GM23338 (cell line): ENCODE measurements at regions not wholly inside any gene's neighbourhood (a gene's known extent, or its start where the extent isn't known, plus 50 kb on each side); places are given as distances from the start of the nearest gene placed in this dataset.

Experiments used
- ATAC-seq: fragments of 200-7000 bp; cut with Tn5 transposase; 3 replicates; pipeline ENCODE4 v1.9.1; 2020
- DNase-seq: peaks from one replicate; pipeline ENCODE4 v3.0.0-alpha.2; 2015; ENCODE audit warnings: low spot score
- H2AFZ ChIP-seq: fragments of 200-600 bp; sonication (generic); 2 replicates; pipeline ENCODE4 v1.8.0; 2016; ENCODE audit warnings: antibody characterized with exemption, mild to moderate bottlenecking, moderate library complexity
- H3F3A ChIP-seq: fragments of 200-600 bp; sonication (generic); replicated peaks from 2 replicates; pipeline ENCODE4 v1.8.0; 2017; ENCODE audit warnings: antibody characterized with exemption, mixed run types, low read depth
- H3K27ac ChIP-seq: fragments of 200-600 bp; sonication (generic); 2 replicates; pipeline ENCODE4 v1.6.1; 2016; ENCODE audit warnings: low read depth
- H3K27me3 ChIP-seq: fragments of 200-600 bp; sonication (generic); 2 replicates; pipeline ENCODE4 v1.8.0; 2016; ENCODE audit warnings: mild to moderate bottlenecking, mixed run types, moderate library complexity; ENCODE audit not compliant: insufficient read depth
- H3K36me3 ChIP-seq: fragments of 200-600 bp; sonication (generic); 2 replicates; pipeline ENCODE4 v1.8.0; 2016; ENCODE audit warnings: mild to moderate bottlenecking; ENCODE audit not compliant: insufficient read depth
- H3K4me1 ChIP-seq: fragments of 200-600 bp; sonication (generic); 2 replicates; pipeline ENCODE4 v1.8.0; 2016; ENCODE audit warnings: mild to moderate bottlenecking, moderate library complexity; ENCODE audit not compliant: insufficient read depth
- H3K4me2 ChIP-seq: fragments of 200-600 bp; sonication (generic); 2 replicates; pipeline ENCODE4 v1.7.1; 2017; ENCODE audit warnings: mixed run types
- H3K4me3 ChIP-seq: fragments of 200-600 bp; sonication (generic); 2 replicates; pipeline ENCODE4 v1.6.1; 2016; ENCODE audit warnings: mixed run types
- H3K79me2 ChIP-seq: fragments of 200-600 bp; sonication (generic); replicated peaks from 2 replicates; pipeline ENCODE4 v1.8.0; 2017; ENCODE audit warnings: mild to moderate bottlenecking; ENCODE audit not compliant: insufficient read depth
- H3K9me2 ChIP-seq: fragments of 200-600 bp; sonication (generic); 2 replicates; pipeline ENCODE4 v1.8.0; 2017; ENCODE audit not compliant: insufficient read depth
- H4K20me1 ChIP-seq: fragments of 200-600 bp; sonication (generic); replicated peaks from 2 replicates; pipeline ENCODE4 v1.8.0; 2017; ENCODE audit warnings: mild to moderate bottlenecking; ENCODE audit not compliant: insufficient read depth
- H3K27ac Mint-ChIP-seq: 2 replicates; pipeline ENCODE4 v1.8.0; 2020; ENCODE audit warnings: inconsistent platforms, mild to moderate bottlenecking, moderate library complexity, mixed read lengths
- H3K27me3 Mint-ChIP-seq: 3 replicates; pipeline ENCODE4 v1.8.0; 2022; ENCODE audit warnings: low read depth, mild to moderate bottlenecking, moderate library complexity, mixed read lengths, inconsistent platforms; ENCODE audit not compliant: insufficient read depth, poor library complexity
- H3K36me3 Mint-ChIP-seq: 3 replicates; pipeline ENCODE4 v1.8.0; 2021; ENCODE audit warnings: low read depth, mild to moderate bottlenecking, inconsistent platforms, moderate library complexity, mixed read lengths
- H3K4me1 Mint-ChIP-seq: 3 replicates; pipeline ENCODE4 v1.8.0; 2020; ENCODE audit warnings: mild to moderate bottlenecking, inconsistent platforms, mixed read lengths
- H3K4me3 Mint-ChIP-seq: 3 replicates; pipeline ENCODE4 v1.8.0; 2021; ENCODE audit warnings: moderate library complexity, mild to moderate bottlenecking, inconsistent platforms, mixed read lengths
- H3K9me3 Mint-ChIP-seq: 3 replicates; pipeline ENCODE4 v1.8.0; 2020; ENCODE audit warnings: moderate library complexity, mild to moderate bottlenecking, inconsistent platforms, mixed read lengths
- EZH2 ChIP-seq: fragments of 200-600 bp; sonication (generic); IDR thresholded peaks from one replicate; pipeline ENCODE4 v1.8.0; 2017; ENCODE audit warnings: antibody characterized with exemption, mild to moderate bottlenecking, low read depth; ENCODE audit not compliant: unreplicated experiment
- EZH2phosphoT487 ChIP-seq: fragments of 200-600 bp; sonication (generic); IDR thresholded peaks from one replicate; pipeline ENCODE4 v1.8.1; 2018; ENCODE audit warnings: antibody characterized with exemption; ENCODE audit not compliant: unreplicated experiment
- POLR2AphosphoS5 ChIP-seq: IDR thresholded peaks from 2 replicates; pipeline ENCODE4 v1.6.1; 2016; ENCODE audit warnings: antibody characterized with exemption, low read depth
- STAT1 ChIP-seq: IDR thresholded peaks from one replicate; pipeline ENCODE4 v1.6.1; 2016; ENCODE audit warnings: antibody characterized with exemption; ENCODE audit not compliant: unreplicated experiment
- ZNF114 ChIP-seq: fragments of 250-450 bp; sonication (Bioruptor Pico); IDR thresholded peaks from 2 replicates; pipeline ENCODE4 v1.5.0; 2020; ENCODE audit warnings: mild to moderate bottlenecking, moderate library complexity
- ZNF331 ChIP-seq: fragments of 250-450 bp; sonication (Bioruptor Pico); IDR thresholded peaks from 2 replicates; pipeline ENCODE4 v1.5.0; 2020; ENCODE audit warnings: low read depth, mild to moderate bottlenecking, moderate library complexity
- TF ChIP-seq, protein P1 (sequence below): IDR thresholded peaks from 2 replicates; pipeline ENCODE4 v1.6.1; 2016; ENCODE audit warnings: antibody characterized with exemption
- TF ChIP-seq, protein P2 (sequence below): IDR thresholded peaks from one replicate; pipeline ENCODE4 v1.6.1; 2018; ENCODE audit warnings: antibody characterized with exemption; ENCODE audit not compliant: unreplicated experiment
- TF ChIP-seq, protein P3 (sequence below), 2 experiments: fragments of 200-600 bp in 1 of 2; sonication (generic) in 1 of 2; conservative IDR thresholded peaks; 2 replicates each; pipeline versions ENCODE4 v1.5.1 to v1.6.1; 2016 to 2017; ENCODE audit warnings: antibody characterized with exemption in 2 of 2, low read depth in 2 of 2, mild to moderate bottlenecking in 2 of 2, moderate library complexity in 1 of 2

DNA sequence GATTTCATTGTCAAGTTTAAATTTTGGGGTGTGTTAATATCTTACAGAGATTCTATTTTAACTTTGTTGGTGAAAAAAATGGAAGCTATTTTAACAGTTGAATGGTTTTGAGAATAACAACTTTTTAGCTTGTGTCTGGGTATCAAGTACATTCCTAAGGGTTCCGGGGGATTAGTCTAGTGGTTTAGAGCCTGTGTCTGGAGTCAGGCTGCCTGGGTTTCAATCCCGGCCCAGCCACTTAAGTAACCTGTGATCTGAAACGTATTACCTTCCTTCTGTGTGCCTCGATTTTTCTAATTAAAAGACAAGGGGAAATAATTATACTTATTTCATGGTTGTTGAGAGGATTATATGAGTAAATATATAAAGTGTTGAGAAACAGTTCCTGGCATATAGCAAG lies 288.6 kb upstream of the NR3C2 start (continued):
- TF ChIP-seq, protein P1, sequence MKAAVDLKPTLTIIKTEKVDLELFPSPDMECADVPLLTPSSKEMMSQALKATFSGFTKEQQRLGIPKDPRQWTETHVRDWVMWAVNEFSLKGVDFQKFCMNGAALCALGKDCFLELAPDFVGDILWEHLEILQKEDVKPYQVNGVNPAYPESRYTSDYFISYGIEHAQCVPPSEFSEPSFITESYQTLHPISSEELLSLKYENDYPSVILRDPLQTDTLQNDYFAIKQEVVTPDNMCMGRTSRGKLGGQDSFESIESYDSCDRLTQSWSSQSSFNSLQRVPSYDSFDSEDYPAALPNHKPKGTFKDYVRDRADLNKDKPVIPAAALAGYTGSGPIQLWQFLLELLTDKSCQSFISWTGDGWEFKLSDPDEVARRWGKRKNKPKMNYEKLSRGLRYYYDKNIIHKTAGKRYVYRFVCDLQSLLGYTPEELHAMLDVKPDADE, result no peak
- no peak for TF ChIP-seq ZNF331 (CRISPR knock-in tag)
- TF ChIP-seq, protein P2, sequence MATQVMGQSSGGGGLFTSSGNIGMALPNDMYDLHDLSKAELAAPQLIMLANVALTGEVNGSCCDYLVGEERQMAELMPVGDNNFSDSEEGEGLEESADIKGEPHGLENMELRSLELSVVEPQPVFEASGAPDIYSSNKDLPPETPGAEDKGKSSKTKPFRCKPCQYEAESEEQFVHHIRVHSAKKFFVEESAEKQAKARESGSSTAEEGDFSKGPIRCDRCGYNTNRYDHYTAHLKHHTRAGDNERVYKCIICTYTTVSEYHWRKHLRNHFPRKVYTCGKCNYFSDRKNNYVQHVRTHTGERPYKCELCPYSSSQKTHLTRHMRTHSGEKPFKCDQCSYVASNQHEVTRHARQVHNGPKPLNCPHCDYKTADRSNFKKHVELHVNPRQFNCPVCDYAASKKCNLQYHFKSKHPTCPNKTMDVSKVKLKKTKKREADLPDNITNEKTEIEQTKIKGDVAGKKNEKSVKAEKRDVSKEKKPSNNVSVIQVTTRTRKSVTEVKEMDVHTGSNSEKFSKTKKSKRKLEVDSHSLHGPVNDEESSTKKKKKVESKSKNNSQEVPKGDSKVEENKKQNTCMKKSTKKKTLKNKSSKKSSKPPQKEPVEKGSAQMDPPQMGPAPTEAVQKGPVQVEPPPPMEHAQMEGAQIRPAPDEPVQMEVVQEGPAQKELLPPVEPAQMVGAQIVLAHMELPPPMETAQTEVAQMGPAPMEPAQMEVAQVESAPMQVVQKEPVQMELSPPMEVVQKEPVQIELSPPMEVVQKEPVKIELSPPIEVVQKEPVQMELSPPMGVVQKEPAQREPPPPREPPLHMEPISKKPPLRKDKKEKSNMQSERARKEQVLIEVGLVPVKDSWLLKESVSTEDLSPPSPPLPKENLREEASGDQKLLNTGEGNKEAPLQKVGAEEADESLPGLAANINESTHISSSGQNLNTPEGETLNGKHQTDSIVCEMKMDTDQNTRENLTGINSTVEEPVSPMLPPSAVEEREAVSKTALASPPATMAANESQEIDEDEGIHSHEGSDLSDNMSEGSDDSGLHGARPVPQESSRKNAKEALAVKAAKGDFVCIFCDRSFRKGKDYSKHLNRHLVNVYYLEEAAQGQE, result no peak
- TF ChIP-seq, protein P3, sequence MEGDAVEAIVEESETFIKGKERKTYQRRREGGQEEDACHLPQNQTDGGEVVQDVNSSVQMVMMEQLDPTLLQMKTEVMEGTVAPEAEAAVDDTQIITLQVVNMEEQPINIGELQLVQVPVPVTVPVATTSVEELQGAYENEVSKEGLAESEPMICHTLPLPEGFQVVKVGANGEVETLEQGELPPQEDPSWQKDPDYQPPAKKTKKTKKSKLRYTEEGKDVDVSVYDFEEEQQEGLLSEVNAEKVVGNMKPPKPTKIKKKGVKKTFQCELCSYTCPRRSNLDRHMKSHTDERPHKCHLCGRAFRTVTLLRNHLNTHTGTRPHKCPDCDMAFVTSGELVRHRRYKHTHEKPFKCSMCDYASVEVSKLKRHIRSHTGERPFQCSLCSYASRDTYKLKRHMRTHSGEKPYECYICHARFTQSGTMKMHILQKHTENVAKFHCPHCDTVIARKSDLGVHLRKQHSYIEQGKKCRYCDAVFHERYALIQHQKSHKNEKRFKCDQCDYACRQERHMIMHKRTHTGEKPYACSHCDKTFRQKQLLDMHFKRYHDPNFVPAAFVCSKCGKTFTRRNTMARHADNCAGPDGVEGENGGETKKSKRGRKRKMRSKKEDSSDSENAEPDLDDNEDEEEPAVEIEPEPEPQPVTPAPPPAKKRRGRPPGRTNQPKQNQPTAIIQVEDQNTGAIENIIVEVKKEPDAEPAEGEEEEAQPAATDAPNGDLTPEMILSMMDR (conservative IDR thresholded peaks at IDR 0.05; ENCODE audit: low read depth in 2 of 2), result no peak
- no peak for TF ChIP-seq STAT1
- no peak for TF ChIP-seq EZH2
- no peak for TF ChIP-seq EZH2phosphoT487
- no peak for TF ChIP-seq POLR2AphosphoS5
- no peak for TF ChIP-seq ZNF114 (CRISPR knock-in tag)

DNA sequence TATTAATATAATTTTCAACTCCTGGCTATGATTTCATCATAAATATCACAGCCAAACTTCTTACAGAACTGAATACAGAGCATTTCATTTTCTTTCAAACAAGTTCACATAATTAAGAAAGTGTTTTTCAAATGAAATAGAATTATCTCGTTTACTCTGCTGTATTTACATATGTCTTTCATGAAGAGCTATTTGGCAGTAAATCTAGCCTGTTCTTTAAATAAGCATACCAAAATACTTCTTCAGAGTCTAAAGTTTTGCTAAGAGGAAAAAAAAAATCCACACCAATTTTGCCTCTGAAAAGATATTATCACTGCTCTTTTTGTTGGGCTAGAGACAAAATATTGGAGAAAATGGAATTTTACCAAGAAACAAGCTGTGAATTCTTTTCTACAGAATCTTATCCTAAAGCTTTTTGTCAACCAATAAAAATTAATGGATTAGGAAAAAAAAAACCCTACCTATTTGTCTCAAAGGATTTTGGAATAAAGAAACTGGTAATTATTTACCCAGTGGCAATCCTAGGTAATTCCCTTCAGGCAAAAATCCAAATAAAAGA lies 287.9 kb upstream of the NR3C2 start:
- H3K79me2 ChIP-seq, result no peaks in the 10 kb centered on the region
- DNase-seq (no peak), ATAC-seq (no peak)
- H3K4me2 ChIP-seq, result no peak overlapping the region
- H3K27ac Mint-ChIP-seq, result no peak overlapping the region
- H3F3A ChIP-seq, result no peaks in the 10 kb centered on the region
- H3K4me3 Mint-ChIP-seq, result no peak overlapping the region
- H3K9me3 Mint-ChIP-seq, result no peaks in the 10 kb centered on the region
- H3K36me3 ChIP-seq, result no peaks in the 10 kb centered on the region
- H4K20me1 ChIP-seq, result no peaks in the 10 kb centered on the region
- H3K4me1 ChIP-seq, result no peaks in the 10 kb centered on the region
- peaks cover 2% of the 10 kb centered on the region for H3K27me3 Mint-ChIP-seq
- H3K4me3 ChIP-seq, result no peak overlapping the region
- no peaks in the 10 kb centered on the region for H3K36me3 Mint-ChIP-seq
- H3K9me2 ChIP-seq, result no peaks in the 10 kb centered on the region
- H3K27ac ChIP-seq, result no peak overlapping the region
- peaks cover 4% of the 10 kb centered on the region; the same call in 1 of the 3 replicates for H3K4me1 Mint-ChIP-seq
- no peaks in the 10 kb centered on the region for H3K27me3 ChIP-seq
- no peak overlapping the region for H2AFZ ChIP-seq
- TF ChIP-seq EZH2, result no peak
- TF ChIP-seq, protein P2, result no peak
- TF ChIP-seq POLR2AphosphoS5, result no peak
- no peak for TF ChIP-seq STAT1
- TF ChIP-seq ZNF114 (CRISPR knock-in tag), result no peak
- TF ChIP-seq ZNF331 (CRISPR knock-in tag), result no peak
